ENCODE measurements at regions not wholly inside any gene's neighbourhood (a gene's known extent, or its start where the extent isn't known, plus 50 kb on each side); places are given as distances from the start of the nearest gene placed in this dataset.

DNA sequence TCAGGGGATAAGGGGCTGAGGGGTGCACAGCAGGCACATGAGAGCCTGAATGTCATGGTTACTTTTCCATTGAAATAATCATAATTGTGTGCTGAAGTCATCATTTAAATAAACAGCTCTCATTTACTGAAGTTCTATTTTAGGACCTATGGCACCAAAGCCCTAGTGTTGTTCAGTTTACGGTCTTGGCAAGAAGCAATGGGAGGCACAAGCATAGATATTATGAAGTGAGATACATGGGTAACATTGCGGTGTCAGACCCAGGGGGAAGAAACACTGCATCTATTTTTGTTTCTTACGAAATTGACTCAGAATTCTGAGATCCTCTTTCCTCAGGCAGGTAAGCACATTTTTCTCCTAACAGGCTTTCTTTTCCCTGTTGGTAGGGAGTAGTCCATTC lies 437.8 kb upstream of the PROX1 start:
- TF ChIP-seq CTCF (IDR thresholded peaks at IDR 0.05): no peak
- no peak for TF ChIP-seq EZH2 (IDR thresholded peaks at IDR 0.05; ENCODE audit: borderline replicate concordance, insufficient read depth, low read depth, low read length, poor library complexity, severe bottlenecking)

Data from B cell (primary cell).